Stomach smooth muscle (tissue), 2 donors: ENCODE measurements at regions not wholly inside any gene's neighbourhood (a gene's known extent, or its start where the extent isn't known, plus 50 kb on each side); places are given as distances from the start of the nearest gene placed in this dataset.

ENCODE experiments used
- H3K27ac ChIP-seq: one replicate; pipeline ENCODE4 v1.7.0; 2013; ENCODE audit warnings: mild to moderate bottlenecking, low read length, inconsistent platforms
- H3K27me3 ChIP-seq, 2 donors: one replicate each; pipeline ENCODE4 v1.7.0; 2013; ENCODE audit warnings: low read length in 2 of 2; ENCODE audit not compliant: insufficient read depth in 2 of 2, control insufficient read depth in 1 of 2
- H3K36me3 ChIP-seq, 2 donors: one replicate each; pipeline ENCODE4 v1.7.0; 2013; ENCODE audit warnings: low read length in 2 of 2; ENCODE audit not compliant: control insufficient read depth in 2 of 2, insufficient read depth in 2 of 2
- H3K4me1 ChIP-seq: one replicate; pipeline ENCODE4 v1.7.0; 2013; ENCODE audit warnings: low read length; ENCODE audit not compliant: control insufficient read depth, insufficient read depth
- H3K4me3 ChIP-seq, 2 donors: one replicate each; pipeline ENCODE4 v1.7.0; 2013; ENCODE audit warnings: low read length in 2 of 2
- H3K9ac ChIP-seq, 2 donors: one replicate each; pipeline ENCODE4 v1.7.0; 2013; ENCODE audit warnings: low read length in 2 of 2, mild to moderate bottlenecking in 1 of 2
- H3K9me3 ChIP-seq, 2 donors: one replicate each; pipeline ENCODE4 v1.7.0; 2013; ENCODE audit warnings: low read length in 2 of 2; ENCODE audit not compliant: control insufficient read depth in 2 of 2
- donor health status: healthy.
- donor health status: Pancreatic carcinoma.

- Histone ChIP-seq H3K36me3 (no peaks in the 10 kb centered on the region), H3K27ac (no peak overlapping the region), H3K4me3 (no peak overlapping the region), H3K9me3 (no peaks in the 10 kb centered on the region), H3K4me1 (no peaks in the 10 kb centered on the region), H3K27me3 (no peaks in the 10 kb centered on the region), H3K9ac (no peak overlapping the region)
Measured at GRCh38 chr13:65535370-65535769, 1694.8 kb downstream of the PCDH9 start.

GRCh38 chr13:65532231-65532630 lies 1697.9 kb downstream of the PCDH9 start:
- Histone ChIP-seq H3K27me3 (no peaks in the 10 kb centered on the region), H3K9ac (no peak overlapping the region), H3K4me3 (no peak overlapping the region), H3K9me3 (no peaks in the 10 kb centered on the region), H3K4me1 (no peaks in the 10 kb centered on the region), H3K36me3 (no peaks in the 10 kb centered on the region), H3K27ac (no peak overlapping the region)

- Histone ChIP-seq H3K9ac (no peak overlapping the region), H3K27ac (no peak overlapping the region), H3K27me3 (no peaks in the 10 kb centered on the region), H3K9me3 (peaks cover 0 to 1% of the 10 kb centered on the region in 2 donors), H3K4me1 (no peaks in the 10 kb centered on the region), H3K36me3 (no peaks in the 10 kb centered on the region), H3K4me3 (no peak overlapping the region)
Measured at GRCh38 chr13:65530688-65531087, 1699.4 kb downstream of the PCDH9 start.

GRCh38 chr13:65529541-65529940 lies 1700.6 kb downstream of the PCDH9 start:
- H3K4me3 ChIP-seq, result no peak overlapping the region
- no peak overlapping the region for H3K9ac ChIP-seq
- H3K27ac ChIP-seq, result no peak overlapping the region

GRCh38 chr13:65508745-65509144 lies 1721.4 kb downstream of the PCDH9 start:
- H3K36me3 ChIP-seq, result no peaks in the 10 kb centered on the region
- no peaks in the 10 kb centered on the region for H3K27me3 ChIP-seq
- H3K4me3 ChIP-seq, result no peak overlapping the region
- no peaks in the 10 kb centered on the region for H3K9me3 ChIP-seq
- H3K9ac ChIP-seq, result no peak overlapping the region
- H3K4me1 ChIP-seq, result no peaks in the 10 kb centered on the region
- no peak overlapping the region for H3K27ac ChIP-seq

More at GRCh38 chr13:65529541-65529940, 1700.6 kb downstream of the PCDH9 start:
- Histone ChIP-seq H3K36me3 (no peaks in the 10 kb centered on the region), H3K27me3 (no peaks in the 10 kb centered on the region), H3K4me1 (no peaks in the 10 kb centered on the region), H3K9me3 (peaks cover 0 to 3% of the 10 kb centered on the region in 2 donors)

GRCh38 chr13:65508338-65508737 lies 1721.8 kb downstream of the PCDH9 start:
- no peak overlapping the region for H3K27ac ChIP-seq
- no peaks in the 10 kb centered on the region for H3K9me3 ChIP-seq
- H3K4me3 ChIP-seq, result no peak overlapping the region
- no peak overlapping the region for H3K9ac ChIP-seq
- H3K4me1 ChIP-seq, result no peaks in the 10 kb centered on the region
- H3K36me3 ChIP-seq, result no peaks in the 10 kb centered on the region
- H3K27me3 ChIP-seq, result no peaks in the 10 kb centered on the region

- Histone ChIP-seq H3K4me1 (no peaks in the 10 kb centered on the region), H3K4me3 (no peak overlapping the region), H3K27me3 (no peaks in the 10 kb centered on the region), H3K9me3 (no peaks in the 10 kb centered on the region), H3K36me3 (no peaks in the 10 kb centered on the region), H3K27ac (no peak overlapping the region), H3K9ac (no peak overlapping the region)
Measured at GRCh38 chr13:65505941-65506340, 1724.2 kb downstream of the PCDH9 start.

GRCh38 chr13:65504213-65504612 lies 1725.9 kb downstream of the PCDH9 start:
- Histone ChIP-seq H3K27ac (no peak overlapping the region), H3K27me3 (no peaks in the 10 kb centered on the region), H3K4me3 (no peak overlapping the region), H3K9ac (no peak overlapping the region), H3K4me1 (no peaks in the 10 kb centered on the region), H3K36me3 (no peaks in the 10 kb centered on the region), H3K9me3 (no peaks in the 10 kb centered on the region)

- Histone ChIP-seq H3K9ac (no peak overlapping the region), H3K27me3 (no peaks in the 10 kb centered on the region), H3K4me3 (no peak overlapping the region), H3K27ac (no peak overlapping the region), H3K9me3 (no peaks in the 10 kb centered on the region), H3K4me1 (no peaks in the 10 kb centered on the region), H3K36me3 (no peaks in the 10 kb centered on the region)
Measured at GRCh38 chr13:65500481-65500880, 1729.7 kb downstream of the PCDH9 start.

GRCh38 chr13:65499256-65499655 lies 1730.9 kb downstream of the PCDH9 start:
- no peak overlapping the region for H3K27ac ChIP-seq
- H3K9ac ChIP-seq, result no peak overlapping the region
- no peaks in the 10 kb centered on the region for H3K9me3 ChIP-seq
- no peaks in the 10 kb centered on the region for H3K4me1 ChIP-seq
- H3K36me3 ChIP-seq, result no peaks in the 10 kb centered on the region
- no peaks in the 10 kb centered on the region for H3K27me3 ChIP-seq
- H3K4me3 ChIP-seq, result no peak overlapping the region

- Histone ChIP-seq H3K4me1 (no peaks in the 10 kb centered on the region), H3K4me3 (no peak overlapping the region), H3K9me3 (no peaks in the 10 kb centered on the region), H3K27ac (no peak overlapping the region), H3K27me3 (no peaks in the 10 kb centered on the region), H3K36me3 (no peaks in the 10 kb centered on the region), H3K9ac (no peak overlapping the region)
Measured at GRCh38 chr13:65497265-65497664, 1732.9 kb downstream of the PCDH9 start.
